ENCODE measurements at regions not wholly inside any gene's neighbourhood (a gene's known extent, or its start where the extent isn't known, plus 50 kb on each side); places are given as distances from the start of the nearest gene placed in this dataset.

DNA sequence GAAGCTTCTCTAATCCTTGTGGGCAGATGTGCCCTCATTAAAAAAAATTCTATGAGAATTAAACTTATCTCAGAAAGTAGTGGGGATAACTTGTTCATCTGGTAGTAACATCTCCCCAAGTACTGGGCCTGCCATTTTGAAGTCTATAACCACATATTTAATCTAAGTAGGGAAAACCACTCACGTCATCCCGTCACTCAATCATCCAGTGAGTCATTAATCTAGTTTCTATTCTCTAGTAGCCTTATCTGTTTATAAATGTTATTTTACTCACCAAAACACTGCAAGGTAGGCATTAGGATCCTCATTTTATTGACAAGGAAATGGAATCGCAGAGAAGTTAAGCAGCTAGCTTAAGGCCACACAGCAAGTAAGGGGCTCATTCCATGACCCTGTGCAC is 221.9 kb downstream of the ATG4C start:
- SMC1A ChIA-PET (ENCODE audit: uncharacterized antibody, unreplicated experiment), result interaction anchor here (1.2 to 1.7 kb wide), 2 partner anchors 91 to 143 kb away, joined by 3 to 6 read pairs; no protein-coding TSS in a partner anchor
- Histone ChIP-seq H3K4me3 (no peak overlapping the region), H3K9ac (ENCODE audit: control insufficient read depth, insufficient read depth, low read length) (no peak overlapping the region), H3K9me3 (replicated peaks; ENCODE audit: control insufficient read depth, insufficient read depth, low read length) (no peaks in the 10 kb centered on the region), H3K4me2 (ENCODE audit: control insufficient read depth, insufficient read depth) (no peak overlapping the region), H3K4me1 (ENCODE audit: control insufficient read depth, insufficient read depth, low read length) (no peaks in the 10 kb centered on the region), H3K27ac (ENCODE audit: control insufficient read depth, insufficient read depth) (no peak overlapping the region), H3K36me3 (ENCODE audit: control insufficient read depth in 2 of 2, insufficient read depth in 2 of 2, low read length in 1 of 2) (no peaks in the 10 kb centered on the region), H2AFZ (ENCODE audit: control insufficient read depth, low read depth, low read length) (no peak overlapping the region), H4K20me1 (ENCODE audit: control insufficient read depth, insufficient read depth) (no peaks in the 10 kb centered on the region), H3K27me3 (replicated peaks in 1 of 2; ENCODE audit: control insufficient read depth in 2 of 2, insufficient read depth in 2 of 2, low read length in 1 of 2) (no peaks in the 10 kb centered on the region; a peak in 1 of 4 replicates), H3K79me2 (ENCODE audit: control insufficient read depth, insufficient read depth, low read length) (no peaks in the 10 kb centered on the region)
- ATAC-seq, result no peak
- in situ Hi-C loops (cut with MboI) (no loop called here), intact Hi-C loops (cut with micrococcal nuclease; ENCODE audit: unreplicated experiment) (no loop called here)
- CTCF ChIA-PET, result interaction anchor here (1.2 to 1.5 kb wide), 2 partner anchors 143 to 408 kb away, joined by 3 to 12 read pairs; no protein-coding TSS in a partner anchor
- FAIRE-seq, result no peak
- TF ChIP-seq IKZF2 (IDR thresholded peaks at IDR 0.05), result no peak
- no peak for TF ChIP-seq MXI1 (IDR thresholded peaks at IDR 0.05; ENCODE audit: low read depth, low read length)
- TF ChIP-seq, protein P1, sequence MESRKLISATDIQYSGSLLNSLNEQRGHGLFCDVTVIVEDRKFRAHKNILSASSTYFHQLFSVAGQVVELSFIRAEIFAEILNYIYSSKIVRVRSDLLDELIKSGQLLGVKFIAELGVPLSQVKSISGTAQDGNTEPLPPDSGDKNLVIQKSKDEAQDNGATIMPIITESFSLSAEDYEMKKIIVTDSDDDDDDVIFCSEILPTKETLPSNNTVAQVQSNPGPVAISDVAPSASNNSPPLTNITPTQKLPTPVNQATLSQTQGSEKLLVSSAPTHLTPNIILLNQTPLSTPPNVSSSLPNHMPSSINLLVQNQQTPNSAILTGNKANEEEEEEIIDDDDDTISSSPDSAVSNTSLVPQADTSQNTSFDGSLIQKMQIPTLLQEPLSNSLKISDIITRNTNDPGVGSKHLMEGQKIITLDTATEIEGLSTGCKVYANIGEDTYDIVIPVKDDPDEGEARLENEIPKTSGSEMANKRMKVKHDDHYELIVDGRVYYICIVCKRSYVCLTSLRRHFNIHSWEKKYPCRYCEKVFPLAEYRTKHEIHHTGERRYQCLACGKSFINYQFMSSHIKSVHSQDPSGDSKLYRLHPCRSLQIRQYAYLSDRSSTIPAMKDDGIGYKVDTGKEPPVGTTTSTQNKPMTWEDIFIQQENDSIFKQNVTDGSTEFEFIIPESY (IDR thresholded peaks at IDR 0.05), result no peak
- TF ChIP-seq JUNB (IDR thresholded peaks at IDR 0.05), result no peak
- TF ChIP-seq, protein P2, sequence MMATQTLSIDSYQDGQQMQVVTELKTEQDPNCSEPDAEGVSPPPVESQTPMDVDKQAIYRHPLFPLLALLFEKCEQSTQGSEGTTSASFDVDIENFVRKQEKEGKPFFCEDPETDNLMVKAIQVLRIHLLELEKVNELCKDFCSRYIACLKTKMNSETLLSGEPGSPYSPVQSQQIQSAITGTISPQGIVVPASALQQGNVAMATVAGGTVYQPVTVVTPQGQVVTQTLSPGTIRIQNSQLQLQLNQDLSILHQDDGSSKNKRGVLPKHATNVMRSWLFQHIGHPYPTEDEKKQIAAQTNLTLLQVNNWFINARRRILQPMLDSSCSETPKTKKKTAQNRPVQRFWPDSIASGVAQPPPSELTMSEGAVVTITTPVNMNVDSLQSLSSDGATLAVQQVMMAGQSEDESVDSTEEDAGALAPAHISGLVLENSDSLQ (IDR thresholded peaks at IDR 0.05), result peak; percentile 27; the same call in 1 of the 2 replicates
- RAD21 ChIA-PET (ENCODE audit: unreplicated experiment), result interaction anchor here (1.6 kb wide), 1 partner anchor 143 kb away, joined by 10 read pairs; no protein-coding TSS in a partner anchor
- no TSS peak for BruUV-seq (replicated peaks)
- 28% methylated on average over 3 of the region's 3 CpGs for WGBS (ENCODE audit: insufficient coverage, insufficient replicate concordance, low lambda C conversion rate, missing lambda C conversion rate)
- POLR2A ChIA-PET, result no interaction called here
- DNase-seq (ENCODE audit: low read depth, low spot score), result no peak
